ENCODE measurements at regions not wholly inside any gene's neighbourhood (a gene's known extent, or its start where the extent isn't known, plus 50 kb on each side); places are given as distances from the start of the nearest gene placed in this dataset.
"Not testable (repeated sequence)": the region's sequence is repeated elsewhere in the genome, so short reads cannot be mapped to it uniquely, and the experiment has no call there.

- Histone ChIP-seq H3K4me3 (no peak overlapping the region), H3K27me3 (replicated peaks in 1 of 7) (no peaks in the 10 kb centered on the region), H3K9me3 (no peaks in the 10 kb centered on the region), H3K27ac (no peak overlapping the region), H3K36me3 (no peaks in the 10 kb centered on the region), H3K4me1 (no peaks in the 10 kb centered on the region)
- 28 to 40% (median 37%) methylated on average over 3 of the region's 3 CpGs for WGBS, 5 donors
- intact Hi-C loops (cut with DNase I; ENCODE audit: low total_unique reads): no loop called here
- no peak for DNase-seq
- TF ChIP-seq POLR2AphosphoS5 (IDR thresholded peaks at IDR 0.05) (no peak), POLR2A (IDR thresholded peaks at IDR 0.05) (no peak), CTCF (IDR thresholded peaks at IDR 0.05 in 8 of 11, conservative IDR thresholded peaks at IDR 0.05 in 3 of 11) (no peak)
Measured at GRCh38 chr14:41449066-41449465, 157.6 kb upstream of the LRFN5 start.

GRCh38 chr14:41446008-41446407, 160.7 kb upstream of the LRFN5 start:
- Histone ChIP-seq H3K36me3 (no peaks in the 10 kb centered on the region), H3K27ac (no peak overlapping the region), H3K4me1 (no peaks in the 10 kb centered on the region), H3K9me3 (no peaks in the 10 kb centered on the region), H3K4me3 (no peak overlapping the region), H3K27me3 (replicated peaks in 1 of 7) (no peaks in the 10 kb centered on the region)
- intact Hi-C loops (cut with DNase I; ENCODE audit: low total_unique reads): no loop called here
- 37 to 56% (median 48%) methylated on average over 2 of the region's 2 CpGs for WGBS, 5 donors
- no peak for DNase-seq
- TF ChIP-seq POLR2A (IDR thresholded peaks at IDR 0.05) (no peak), CTCF (IDR thresholded peaks at IDR 0.05 in 8 of 11, conservative IDR thresholded peaks at IDR 0.05 in 3 of 11) (no peak), POLR2AphosphoS5 (IDR thresholded peaks at IDR 0.05) (no peak)

GRCh38 chr14:41423503-41423902, 183.2 kb upstream of the LRFN5 start:
- no peak for TF ChIP-seq POLR2AphosphoS5 (IDR thresholded peaks at IDR 0.05)
- Histone ChIP-seq H3K36me3 (no peaks in the 10 kb centered on the region), H3K9me3 (peaks cover 0 to 5% (median 0%) of the 10 kb centered on the region in 8 donors), H3K27me3 (replicated peaks in 1 of 7) (no peaks in the 10 kb centered on the region), H3K27ac (no peak overlapping the region), H3K4me1 (no peaks in the 10 kb centered on the region), H3K4me3 (no peak overlapping the region)
- intact Hi-C loops (cut with DNase I; ENCODE audit: low total_unique reads): no loop called here
- no peak for DNase-seq
- WGBS, 5 donors: 71 to 79% (median 77%) methylated on average over 3 of the region's 3 CpGs

- intact Hi-C loops (cut with DNase I; ENCODE audit: low total_unique reads); H3K36me3 ChIP-seq; H3K27me3 ChIP-seq (replicated peaks in 1 of 7); H3K9me3 ChIP-seq; DNase-seq; H3K27ac ChIP-seq; H3K4me3 ChIP-seq; H3K4me1 ChIP-seq: not testable (repeated sequence)
- WGBS, 5 donors: 86 to 100% (median 93%) methylated on average over 6 of the region's 6 CpGs
Measured at GRCh38 chr14:41421308-41421707, 185.4 kb upstream of the LRFN5 start.

- no peaks in the 10 kb centered on the region for H3K4me1 ChIP-seq
- no peaks in the 10 kb centered on the region for H3K27me3 ChIP-seq (replicated peaks in 1 of 7)
- WGBS, 5 donors: 89 to 95% (median 91%) methylated on average over 4 of the region's 4 CpGs
- H3K27ac ChIP-seq: no peak overlapping the region
- H3K4me3 ChIP-seq: no peak overlapping the region
- intact Hi-C loops (cut with DNase I; ENCODE audit: low total_unique reads): no loop called here
- H3K36me3 ChIP-seq: no peaks in the 10 kb centered on the region
- no peak for TF ChIP-seq POLR2AphosphoS5 (IDR thresholded peaks at IDR 0.05)
- DNase-seq: no peak
- H3K9me3 ChIP-seq: peaks cover 0 to 3% (median 0%) of the 10 kb centered on the region in 8 donors
Measured at GRCh38 chr14:41419709-41420108, 187.0 kb upstream of the LRFN5 start.

GRCh38 chr14:41418851-41419250, 187.8 kb upstream of the LRFN5 start:
- 55 to 69% (median 63%) methylated on average over 5 of the region's 5 CpGs for WGBS, 5 donors
- TF ChIP-seq CTCF (IDR thresholded peaks at IDR 0.05 in 8 of 11, conservative IDR thresholded peaks at IDR 0.05 in 3 of 11) (no peak), POLR2A (IDR thresholded peaks at IDR 0.05) (no peak), POLR2AphosphoS5 (IDR thresholded peaks at IDR 0.05) (no peak)
- intact Hi-C loops (cut with DNase I; ENCODE audit: low total_unique reads): no loop called here

More at GRCh38 chr14:41418851-41419250, 187.8 kb upstream of the LRFN5 start:
- Histone ChIP-seq H3K27me3 (replicated peaks in 1 of 7) (no peaks in the 10 kb centered on the region), H3K4me1 (no peaks in the 10 kb centered on the region), H3K36me3 (no peaks in the 10 kb centered on the region), H3K27ac (no peak overlapping the region), H3K9me3 (peaks cover 0 to 3% (median 0%) of the 10 kb centered on the region in 8 donors), H3K4me3 (no peak overlapping the region)
- no peak for DNase-seq
